HCEC 1CT (cell line): ENCODE measurements at regions not wholly inside any gene's neighbourhood (a gene's known extent, or its start where the extent isn't known, plus 50 kb on each side); places are given as distances from the start of the nearest gene placed in this dataset.

Experiments used
- DNase-seq: peaks from one replicate; pipeline ENCODE4 v3.0.0-alpha.2; 2017

DNA sequence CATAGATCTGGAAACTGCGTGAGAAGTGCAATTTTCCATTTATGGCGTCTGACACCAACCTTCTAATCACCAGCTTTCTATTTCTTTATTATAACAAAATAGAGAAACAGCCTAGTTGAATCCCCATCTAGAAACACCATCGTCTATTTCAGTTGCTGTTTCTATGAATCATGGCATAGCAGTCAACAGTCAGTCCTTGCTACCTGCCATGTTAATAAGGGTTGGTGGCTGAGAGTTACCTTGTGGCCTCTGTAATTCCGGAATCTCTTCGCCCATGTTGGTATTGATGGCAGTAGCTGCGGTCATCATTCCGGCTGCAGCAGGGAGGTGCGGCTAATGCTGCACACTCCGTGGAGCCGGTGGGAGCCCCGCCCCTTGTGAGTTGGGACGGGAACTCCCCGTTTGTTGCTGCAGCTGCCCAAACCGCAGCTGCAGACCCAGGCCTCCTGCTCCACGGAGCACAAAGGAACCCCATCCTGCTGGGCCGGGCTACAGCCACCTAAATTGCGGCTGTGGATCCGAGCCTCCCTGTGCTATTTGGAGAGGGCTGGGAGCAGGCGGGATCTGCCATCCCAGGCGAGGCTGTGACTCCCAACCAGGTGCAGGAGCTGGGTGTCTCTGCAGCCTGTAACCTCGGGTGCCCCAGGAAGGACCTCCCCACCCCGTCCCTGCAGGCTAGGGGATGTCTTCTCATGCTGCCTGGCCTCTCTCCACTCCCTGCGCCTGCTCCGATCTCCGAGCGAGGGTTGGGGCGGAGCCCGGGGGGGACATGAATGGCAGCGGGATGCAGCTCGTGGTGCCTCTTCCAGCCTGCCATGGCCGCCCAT lies 115.4 kb upstream of the STK26 start:
- DNase-seq = no peak

DNA sequence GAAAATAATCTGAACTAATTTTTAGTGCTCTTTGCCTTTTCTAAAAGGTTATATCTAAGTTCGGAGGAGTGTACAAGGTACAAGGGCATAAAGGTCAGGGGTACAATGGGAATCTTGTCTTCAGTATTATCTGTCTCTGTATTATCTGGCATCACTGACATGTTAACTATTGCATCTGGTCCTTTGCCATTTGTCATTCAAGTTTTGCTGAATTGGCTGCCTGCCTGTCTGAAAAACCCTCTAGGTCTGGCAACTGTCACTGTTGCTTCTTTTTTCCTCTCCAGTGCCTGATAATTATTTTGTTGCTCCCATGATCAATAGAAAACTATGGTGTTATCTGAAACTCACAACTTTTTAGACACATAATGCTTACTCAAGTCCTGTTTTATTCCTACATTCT lies 112.5 kb upstream of the STK26 start:
- DNase-seq = no peak

GRCh38 chrX:131915488-131915887 lies 107.6 kb upstream of the STK26 start:
- DNase-seq = no peak

GRCh38 chrX:131917588-131917987 lies 105.5 kb upstream of the STK26 start:
- DNase-seq = no peak

DNA sequence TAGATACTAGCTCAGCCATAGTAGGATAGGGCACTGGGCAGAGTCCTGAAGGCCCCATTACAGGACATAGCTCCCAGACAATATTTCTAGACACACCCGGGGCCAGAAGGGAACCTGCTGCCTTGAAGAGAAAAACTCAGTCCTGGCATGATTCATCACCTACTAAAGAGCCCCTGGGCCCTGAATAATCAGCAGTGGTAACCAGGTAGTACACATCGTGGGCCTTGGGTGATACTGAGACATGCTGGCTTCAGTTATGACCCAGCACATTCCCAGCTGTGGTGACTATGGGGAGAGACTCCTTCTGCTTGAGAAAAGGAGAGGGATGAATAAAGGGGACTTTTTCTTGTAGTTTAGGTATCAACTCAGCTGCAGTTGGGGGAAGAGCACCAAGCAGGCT lies 104.3 kb upstream of the STK26 start:
- DNase-seq = no peak

DNA sequence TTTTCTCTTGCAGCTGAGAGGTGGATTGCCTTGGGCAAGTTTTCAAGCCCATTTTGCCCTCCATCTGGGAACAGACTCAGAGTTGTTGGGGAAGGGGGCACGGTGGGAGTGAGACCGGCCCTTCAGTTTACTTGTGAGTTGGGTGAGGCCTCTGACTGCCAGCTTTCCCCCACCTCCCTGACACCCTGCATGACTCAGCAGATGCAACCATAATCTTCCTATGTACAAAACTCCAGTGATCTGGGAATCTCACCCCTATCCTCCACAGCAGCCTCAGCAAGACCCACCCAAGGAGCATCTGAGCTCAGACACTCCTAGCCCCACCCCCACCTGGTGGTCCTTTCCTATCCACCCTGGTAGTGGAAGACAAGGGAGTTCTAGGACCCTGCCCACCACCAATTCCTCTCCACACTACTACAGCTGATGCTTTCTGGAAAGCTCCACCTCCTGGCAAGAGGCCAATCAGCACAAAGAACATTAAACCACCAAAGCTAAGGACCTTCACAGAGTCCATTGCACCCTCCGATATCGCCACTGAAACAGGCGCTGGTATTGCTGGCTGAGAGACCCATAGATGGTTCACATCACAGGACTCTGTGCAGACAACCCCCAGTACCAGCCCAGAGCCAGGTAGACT lies 99.4 kb upstream of the STK26 start:
- no peak for DNase-seq

- no peak for DNase-seq
These were observed 84.4 kb upstream of the STK26 start for GRCh38 chrX:131938749-131939148.

GRCh38 chrX:131942034-131942433 lies 81.1 kb upstream of the STK26 start:
- no peak for DNase-seq

- no peak for DNase-seq
These were observed 77.9 kb upstream of the STK26 start for GRCh38 chrX:131944936-131945902.

DNA sequence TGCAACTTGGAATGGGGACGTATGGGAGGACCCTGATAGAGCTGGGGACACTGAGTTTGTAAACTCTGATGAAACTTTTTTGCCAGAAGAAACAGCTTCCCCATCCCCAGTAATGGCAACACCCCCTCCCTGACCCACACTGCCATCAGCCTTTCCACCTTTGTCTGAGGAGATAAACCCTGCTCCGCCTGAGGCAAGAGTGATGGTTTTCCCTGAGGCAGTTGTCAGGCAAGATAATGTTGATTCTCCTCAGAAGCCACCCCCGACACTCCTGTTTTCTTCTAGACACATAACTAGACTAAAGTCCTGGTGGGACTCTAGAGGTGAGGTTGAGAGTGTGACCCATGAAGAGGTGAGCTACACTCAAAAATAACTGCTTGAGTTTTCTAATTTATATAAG lies 71.9 kb upstream of the STK26 start:
- no peak for DNase-seq

DNA sequence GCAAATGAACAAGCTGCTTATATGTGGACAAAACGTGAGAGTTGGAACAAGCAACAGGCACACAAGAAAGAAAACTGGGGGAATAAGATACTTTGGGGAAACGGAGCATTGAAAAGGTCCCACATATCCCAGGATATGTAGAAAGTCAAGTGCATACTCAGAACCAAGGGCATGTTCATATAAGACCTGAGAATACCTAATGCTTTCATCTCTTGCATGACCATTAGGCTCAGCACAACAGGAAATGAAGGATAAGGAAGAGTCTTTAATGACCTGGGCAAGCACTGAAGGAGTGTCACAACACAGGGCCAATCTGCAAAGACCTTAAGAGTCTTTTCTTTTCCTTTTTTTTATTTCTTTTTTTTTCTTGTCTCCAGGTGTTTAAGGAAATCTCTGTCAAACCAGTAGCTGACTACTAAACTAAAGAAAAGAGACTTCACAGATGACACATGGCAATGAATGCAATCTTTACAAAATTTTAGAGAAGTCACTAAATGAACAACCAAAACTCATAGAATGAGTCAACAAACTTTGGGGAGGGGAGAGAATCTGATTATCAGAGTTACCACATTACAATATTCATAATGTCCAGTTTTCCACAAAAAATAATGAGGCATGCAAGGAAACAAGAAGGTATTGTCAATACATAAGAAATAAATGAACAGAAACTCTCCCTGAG lies 67.9 kb upstream of the STK26 start:
- DNase-seq = no peak

GRCh38 chrX:131958724-131959123 lies 64.4 kb upstream of the STK26 start:
- DNase-seq = no peak

- no peak for DNase-seq
These were observed 52.8 kb upstream of the STK26 start for GRCh38 chrX:131970347-131970746.
